ENCODE measurements at regions not wholly inside any gene's neighbourhood (a gene's known extent, or its start where the extent isn't known, plus 50 kb on each side); places are given as distances from the start of the nearest gene placed in this dataset.

DNA sequence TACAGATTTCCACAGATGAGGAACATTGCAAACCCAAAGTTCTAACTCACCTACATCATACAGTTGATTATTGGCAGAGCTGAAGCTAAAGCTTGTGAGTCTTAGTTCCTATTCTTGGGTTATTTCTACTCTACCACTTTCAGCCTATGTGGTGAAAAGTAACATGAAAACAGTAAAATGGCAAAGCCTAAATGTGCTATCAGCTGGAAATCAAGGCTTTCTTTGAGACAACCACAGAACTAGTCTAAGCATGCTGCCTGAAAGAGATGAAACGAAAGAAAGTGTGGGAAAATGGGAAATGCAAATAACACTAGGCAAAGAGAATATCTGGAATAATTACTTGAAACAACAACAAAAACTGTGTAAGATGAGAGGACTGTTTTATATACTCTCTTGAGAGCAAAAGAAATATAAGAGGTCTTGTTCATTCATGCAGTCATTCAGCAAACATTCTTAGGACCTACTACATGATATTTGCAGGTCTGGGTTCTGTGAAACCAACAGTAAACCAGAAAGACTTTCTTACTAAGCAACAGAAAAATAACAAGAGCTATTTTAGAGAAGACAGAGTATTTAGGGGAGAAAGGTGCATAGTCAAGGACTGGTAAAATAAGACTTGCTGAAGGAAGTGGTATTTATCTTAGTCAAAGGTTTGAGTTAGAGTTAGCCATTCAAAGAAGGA is 437.1 kb downstream of the HTR7 start:
- WGBS, 3 donors = 68 to 74% (median 72%) methylated on average over 1 of the region's 1 CpG
- Histone ChIP-seq H3K27me3 (ENCODE audit: insufficient read depth in 3 of 3, low read length in 2 of 3) (no peaks in the 10 kb centered on the region), H3K9me3 (no peaks in the 10 kb centered on the region), H3K27ac (no peak overlapping the region), H3K4me1 (no peaks in the 10 kb centered on the region), H3K4me3 (no peak overlapping the region), H3K36me3 (ENCODE audit: insufficient read depth in 1 of 2, low read depth in 1 of 2) (no peaks in the 10 kb centered on the region)
- DNase-seq = no peak
- TF ChIP-seq, protein P1, sequence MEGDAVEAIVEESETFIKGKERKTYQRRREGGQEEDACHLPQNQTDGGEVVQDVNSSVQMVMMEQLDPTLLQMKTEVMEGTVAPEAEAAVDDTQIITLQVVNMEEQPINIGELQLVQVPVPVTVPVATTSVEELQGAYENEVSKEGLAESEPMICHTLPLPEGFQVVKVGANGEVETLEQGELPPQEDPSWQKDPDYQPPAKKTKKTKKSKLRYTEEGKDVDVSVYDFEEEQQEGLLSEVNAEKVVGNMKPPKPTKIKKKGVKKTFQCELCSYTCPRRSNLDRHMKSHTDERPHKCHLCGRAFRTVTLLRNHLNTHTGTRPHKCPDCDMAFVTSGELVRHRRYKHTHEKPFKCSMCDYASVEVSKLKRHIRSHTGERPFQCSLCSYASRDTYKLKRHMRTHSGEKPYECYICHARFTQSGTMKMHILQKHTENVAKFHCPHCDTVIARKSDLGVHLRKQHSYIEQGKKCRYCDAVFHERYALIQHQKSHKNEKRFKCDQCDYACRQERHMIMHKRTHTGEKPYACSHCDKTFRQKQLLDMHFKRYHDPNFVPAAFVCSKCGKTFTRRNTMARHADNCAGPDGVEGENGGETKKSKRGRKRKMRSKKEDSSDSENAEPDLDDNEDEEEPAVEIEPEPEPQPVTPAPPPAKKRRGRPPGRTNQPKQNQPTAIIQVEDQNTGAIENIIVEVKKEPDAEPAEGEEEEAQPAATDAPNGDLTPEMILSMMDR (IDR thresholded peaks at IDR 0.05) = no peak
- intact Hi-C loops (cut with DNase I) = no loop called here
- no peak for ATAC-seq

DNA sequence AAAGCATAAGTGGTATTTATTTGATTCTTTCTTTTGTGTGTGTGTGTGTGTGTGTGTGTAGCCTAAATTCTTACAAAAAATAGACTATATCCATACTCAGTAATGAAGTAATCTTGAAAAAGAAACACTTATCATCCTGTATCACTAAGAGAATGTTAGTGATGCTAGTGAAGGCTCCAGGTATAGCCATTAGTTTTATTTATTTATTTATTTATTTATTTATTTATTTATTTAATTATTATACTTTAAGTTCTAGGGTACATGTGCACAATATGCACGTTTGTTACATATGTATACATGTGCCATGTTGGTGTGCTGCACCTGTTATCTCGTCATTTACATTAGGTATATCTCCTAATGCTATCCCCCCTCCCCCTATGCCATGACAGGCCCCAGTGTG is 436.0 kb downstream of the HTR7 start:
- no peak for ATAC-seq
- Histone ChIP-seq H3K4me3 (no peak overlapping the region), H3K27ac (no peak overlapping the region), H3K36me3 (ENCODE audit: insufficient read depth in 1 of 2, low read depth in 1 of 2) (no peaks in the 10 kb centered on the region), H3K27me3 (ENCODE audit: insufficient read depth in 3 of 3, low read length in 2 of 3) (no peaks in the 10 kb centered on the region), H3K4me1 (no peaks in the 10 kb centered on the region), H3K9me3 (no peaks in the 10 kb centered on the region)
- no peak for DNase-seq
- intact Hi-C loops (cut with DNase I) = no loop called here
- TF ChIP-seq, protein P1 (IDR thresholded peaks at IDR 0.05) = no peak
- 87 to 95% (median 92%) methylated on average over 2 of the region's 2 CpGs for WGBS, 3 donors

DNA sequence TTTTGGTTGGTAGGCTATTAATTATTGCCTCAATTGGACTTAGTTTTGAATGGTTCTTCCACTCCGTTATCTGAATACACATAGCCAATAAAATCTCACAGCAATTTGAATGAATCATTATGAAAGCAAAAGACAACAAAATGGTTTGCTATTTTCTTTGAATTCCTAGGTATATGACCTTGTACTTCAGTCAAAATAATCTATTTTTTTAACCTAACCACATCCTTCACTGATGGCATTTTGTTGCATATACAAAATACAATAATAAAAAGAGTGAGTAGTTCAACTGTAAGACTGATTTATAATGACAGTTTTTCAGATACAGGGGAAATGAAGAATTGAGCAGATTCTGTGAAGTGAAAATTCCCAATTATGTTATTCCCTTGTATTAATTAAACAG is 433.1 kb downstream of the HTR7 start:
- TF ChIP-seq, protein P1 (IDR thresholded peaks at IDR 0.05) = no peak
- DNase-seq (no peak), ATAC-seq (no peak)
- H3K4me1 ChIP-seq = no peaks in the 10 kb centered on the region
- H3K36me3 ChIP-seq (ENCODE audit: insufficient read depth in 1 of 2, low read depth in 1 of 2) = no peaks in the 10 kb centered on the region
- H3K4me3 ChIP-seq = no peak overlapping the region
- intact Hi-C loops (cut with DNase I) = no loop called here
- no peak overlapping the region for H3K27ac ChIP-seq
- no peaks in the 10 kb centered on the region for H3K27me3 ChIP-seq (ENCODE audit: insufficient read depth in 3 of 3, low read length in 2 of 3)
- WGBS, 3 donors = 76 to 88% (median 81%) methylated on average over 1 of the region's 1 CpG
- no peaks in the 10 kb centered on the region for H3K9me3 ChIP-seq

DNA sequence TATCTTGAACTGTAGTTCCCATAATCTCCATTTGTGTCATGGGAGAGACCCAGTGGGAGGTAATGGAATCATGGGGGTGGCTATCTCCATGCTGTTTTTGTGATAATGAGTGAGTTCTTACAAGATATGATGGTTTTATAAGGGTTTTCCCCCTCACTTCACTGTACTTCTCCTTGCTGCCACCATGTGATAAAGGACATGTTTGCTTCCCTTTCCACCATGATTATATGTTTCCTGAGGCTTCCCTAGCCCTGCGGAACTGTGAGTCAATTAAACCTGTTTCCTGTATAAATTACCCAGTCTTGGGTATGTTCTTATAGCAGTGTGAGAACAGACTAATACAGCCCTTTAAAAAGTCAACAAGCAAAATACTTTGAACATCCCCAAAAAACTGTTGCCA is 427.7 kb downstream of the HTR7 start:
- Histone ChIP-seq H3K27me3 (ENCODE audit: insufficient read depth in 3 of 3, low read length in 2 of 3) (no peaks in the 10 kb centered on the region), H3K27ac (no peak overlapping the region), H3K4me1 (no peaks in the 10 kb centered on the region), H3K9me3 (no peaks in the 10 kb centered on the region), H3K36me3 (ENCODE audit: insufficient read depth in 1 of 2, low read depth in 1 of 2) (no peaks in the 10 kb centered on the region), H3K4me3 (no peak overlapping the region)
- TF ChIP-seq, protein P1 (IDR thresholded peaks at IDR 0.05) = no peak
- intact Hi-C loops (cut with DNase I) = no loop called here
- ATAC-seq = no peak
- 67 to 83% (median 79%) methylated on average over 1 of the region's 1 CpG for WGBS, 3 donors
- DNase-seq = no peak

DNA sequence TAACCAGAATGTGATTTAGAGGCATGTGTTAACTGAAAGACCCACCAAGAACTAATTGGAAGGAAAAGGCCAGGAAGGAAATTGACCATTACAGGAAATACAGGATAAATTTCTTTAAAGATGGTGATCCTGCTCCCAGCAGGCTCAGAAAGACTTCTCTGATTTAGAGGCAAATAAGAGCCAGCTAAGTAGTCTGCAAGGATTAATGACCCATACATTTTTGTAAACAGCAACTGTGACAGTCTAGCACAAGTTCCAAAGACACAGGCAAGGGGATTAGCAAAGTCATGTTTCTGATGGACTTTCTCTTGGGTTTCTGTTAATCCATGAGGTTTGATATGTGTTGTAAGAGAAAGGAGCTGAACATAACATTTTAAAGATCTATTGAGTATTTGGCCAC is 425.0 kb downstream of the HTR7 start:
- no peak overlapping the region for H3K27ac ChIP-seq
- no peaks in the 10 kb centered on the region for H3K9me3 ChIP-seq
- ATAC-seq (no peak), DNase-seq (no peak)
- no peaks in the 10 kb centered on the region for H3K27me3 ChIP-seq (ENCODE audit: insufficient read depth in 3 of 3, low read length in 2 of 3)
- H3K4me1 ChIP-seq = no peaks in the 10 kb centered on the region
- TF ChIP-seq, protein P1 (IDR thresholded peaks at IDR 0.05) = no peak
- no peaks in the 10 kb centered on the region for H3K36me3 ChIP-seq (ENCODE audit: insufficient read depth in 1 of 2, low read depth in 1 of 2)
- intact Hi-C loops (cut with DNase I) = no loop called here
- H3K4me3 ChIP-seq = no peak overlapping the region
